Astrocyte (in vitro differentiated cells and primary cell): ENCODE measurements at regions not wholly inside any gene's neighbourhood (a gene's known extent, or its start where the extent isn't known, plus 50 kb on each side); places are given as distances from the start of the nearest gene placed in this dataset.

Source experiments
- DNase-seq: peaks from one replicate; pipeline ENCODE4 v3.0.0-alpha.2; 2010; ENCODE audit warnings: low read depth
- FAIRE-seq: peaks from 2 replicates; lab custom pipeline; 2011; peaks lifted over from hg19 to GRCh38; lab: Jason Lieb, UNC
- H2AFZ ChIP-seq: 2 replicates; pipeline ENCODE4 v1.6.0; 2012; ENCODE audit warnings: low read depth, low read length, inconsistent platforms
- H3K27ac ChIP-seq: 2 replicates; pipeline ENCODE4 v1.5.1; 2011; ENCODE audit warnings: low read depth, low read length, inconsistent platforms
- H3K27me3 ChIP-seq: 2 replicates; pipeline ENCODE4 v1.6.0; 2011; ENCODE audit warnings: low read length, inconsistent platforms; ENCODE audit not compliant: insufficient read depth
- H3K36me3 ChIP-seq: 2 replicates; pipeline ENCODE4 v1.5.1; 2011; ENCODE audit warnings: low read length, inconsistent platforms; ENCODE audit not compliant: insufficient read depth
- H3K4me1 ChIP-seq: 2 replicates; pipeline ENCODE4 v1.5.1; 2011; ENCODE audit warnings: low read length, inconsistent platforms; ENCODE audit not compliant: insufficient read depth
- H3K4me2 ChIP-seq: 2 replicates; pipeline ENCODE4 v1.6.0; 2012; ENCODE audit warnings: low read length, inconsistent platforms
- H3K4me3 ChIP-seq: 2 replicates; pipeline ENCODE4 v1.5.1; 2011; ENCODE audit warnings: low read depth, mild to moderate bottlenecking, low read length, inconsistent platforms; ENCODE audit not compliant: insufficient read depth
- H3K79me2 ChIP-seq: 2 replicates; pipeline ENCODE4 v1.6.0; 2012; ENCODE audit warnings: mild to moderate bottlenecking, low read length, inconsistent platforms; ENCODE audit not compliant: insufficient read depth
- H3K9ac ChIP-seq: 2 replicates; pipeline ENCODE4 v1.6.0; 2012; ENCODE audit warnings: mild to moderate bottlenecking, low read length, inconsistent platforms
- H3K9me3 ChIP-seq: 2 replicates; pipeline ENCODE4 v1.5.1; 2012; ENCODE audit warnings: low read depth, mild to moderate bottlenecking, low read length, inconsistent platforms; ENCODE audit not compliant: insufficient read depth
- H4K20me1 ChIP-seq: 2 replicates; pipeline ENCODE4 v1.6.0; 2012; ENCODE audit warnings: low read length, inconsistent platforms; ENCODE audit not compliant: insufficient read depth
- H3K27ac Mint-ChIP-seq: one replicate; pipeline ENCODE4 v1.8.0; 2021; ENCODE audit warnings: mild to moderate bottlenecking, mixed read lengths; ENCODE audit not compliant: unreplicated experiment
- H3K27me3 Mint-ChIP-seq: one replicate; pipeline ENCODE4 v1.8.0; 2021; ENCODE audit warnings: low read depth, mixed read lengths; ENCODE audit not compliant: unreplicated experiment
- H3K36me3 Mint-ChIP-seq: one replicate; pipeline ENCODE4 v1.8.0; 2021; ENCODE audit warnings: low read depth, mixed read lengths; ENCODE audit not compliant: unreplicated experiment
- H3K4me1 Mint-ChIP-seq: one replicate; pipeline ENCODE4 v1.8.0; 2021; ENCODE audit warnings: low read depth, mixed read lengths; ENCODE audit not compliant: unreplicated experiment
- H3K4me3 Mint-ChIP-seq: one replicate; pipeline ENCODE4 v1.8.0; 2021; ENCODE audit warnings: mild to moderate bottlenecking, moderate library complexity, mixed read lengths; ENCODE audit not compliant: unreplicated experiment
- H3K9me3 Mint-ChIP-seq: one replicate; pipeline ENCODE4 v1.8.0; 2021; ENCODE audit warnings: mild to moderate bottlenecking, mixed read lengths; ENCODE audit not compliant: unreplicated experiment
- EZH2 ChIP-seq: IDR thresholded peaks from 2 replicates; pipeline ENCODE4 v1.6.1; 2012; ENCODE audit warnings: mild to moderate bottlenecking, low read length, inconsistent platforms; ENCODE audit not compliant: insufficient read depth
- TF ChIP-seq, protein P1 (sequence below): IDR thresholded peaks from 2 replicates; pipeline ENCODE4 v1.5.1; 2011; ENCODE audit warnings: low read depth, mild to moderate bottlenecking, inconsistent platforms, low read length, moderate library complexity; ENCODE audit not compliant: insufficient read depth

- Mint-ChIP-seq H3K27ac (no peak overlapping the region), H3K27me3 (no peaks in the 10 kb centered on the region)
- FAIRE-seq = no peak
Observed at GRCh38 chr6:44645276-44645675, 257.8 kb downstream of the CDC5L start.

DNA sequence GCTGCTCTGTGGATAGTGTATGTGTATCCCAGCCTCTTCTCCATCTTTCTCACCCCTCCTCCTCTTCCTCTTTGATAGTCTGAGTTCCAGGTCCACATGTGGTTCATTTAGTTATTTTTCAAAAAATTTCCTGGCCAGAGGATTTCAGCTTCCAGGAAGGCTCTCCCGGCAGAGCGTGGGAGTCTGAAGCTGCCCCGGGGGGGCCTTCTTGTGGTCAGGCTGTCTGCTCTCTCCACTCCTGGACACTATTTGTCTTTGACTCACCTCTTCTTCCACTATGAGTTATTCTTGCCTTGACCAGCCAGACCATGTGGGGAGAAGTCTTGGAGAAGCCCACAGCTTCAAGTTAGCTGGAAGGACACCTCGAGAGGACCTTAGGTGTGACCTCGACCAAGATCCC, 258.8 kb downstream of the CDC5L start:
- peak overlapping the region; percentile 31 for H3K4me3 Mint-ChIP-seq
- H3K36me3 Mint-ChIP-seq = peaks cover 2% of the 10 kb centered on the region
- Histone ChIP-seq H3K4me1 (peaks cover 44% of the 10 kb centered on the region), H2AFZ (no peak overlapping the region), H3K4me2 (peak overlapping the region; percentile 54), H3K9me3 (no peaks in the 10 kb centered on the region), H3K27ac (peak overlapping the region; percentile 86), H3K36me3 (no peaks in the 10 kb centered on the region), H4K20me1 (no peaks in the 10 kb centered on the region), H3K9ac (peak overlapping the region; percentile 61), H3K79me2 (no peaks in the 10 kb centered on the region), H3K27me3 (no peaks in the 10 kb centered on the region), H3K4me3 (no peak overlapping the region)
- FAIRE-seq = no peak
- peaks cover 2% of the 10 kb centered on the region for H3K9me3 Mint-ChIP-seq
- peaks cover 49% of the 10 kb centered on the region for H3K4me1 Mint-ChIP-seq
- peak; percentile 97 for DNase-seq
- peak overlapping the region; percentile 92 for H3K27ac Mint-ChIP-seq
- H3K27me3 Mint-ChIP-seq = no peaks in the 10 kb centered on the region
- TF ChIP-seq EZH2 = no peak
- TF ChIP-seq, protein P1, sequence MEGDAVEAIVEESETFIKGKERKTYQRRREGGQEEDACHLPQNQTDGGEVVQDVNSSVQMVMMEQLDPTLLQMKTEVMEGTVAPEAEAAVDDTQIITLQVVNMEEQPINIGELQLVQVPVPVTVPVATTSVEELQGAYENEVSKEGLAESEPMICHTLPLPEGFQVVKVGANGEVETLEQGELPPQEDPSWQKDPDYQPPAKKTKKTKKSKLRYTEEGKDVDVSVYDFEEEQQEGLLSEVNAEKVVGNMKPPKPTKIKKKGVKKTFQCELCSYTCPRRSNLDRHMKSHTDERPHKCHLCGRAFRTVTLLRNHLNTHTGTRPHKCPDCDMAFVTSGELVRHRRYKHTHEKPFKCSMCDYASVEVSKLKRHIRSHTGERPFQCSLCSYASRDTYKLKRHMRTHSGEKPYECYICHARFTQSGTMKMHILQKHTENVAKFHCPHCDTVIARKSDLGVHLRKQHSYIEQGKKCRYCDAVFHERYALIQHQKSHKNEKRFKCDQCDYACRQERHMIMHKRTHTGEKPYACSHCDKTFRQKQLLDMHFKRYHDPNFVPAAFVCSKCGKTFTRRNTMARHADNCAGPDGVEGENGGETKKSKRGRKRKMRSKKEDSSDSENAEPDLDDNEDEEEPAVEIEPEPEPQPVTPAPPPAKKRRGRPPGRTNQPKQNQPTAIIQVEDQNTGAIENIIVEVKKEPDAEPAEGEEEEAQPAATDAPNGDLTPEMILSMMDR = no peak

More at GRCh38 chr6:44645276-44645675, 257.8 kb downstream of the CDC5L start:
- Mint-ChIP-seq H3K36me3 (peaks cover 2% of the 10 kb centered on the region), H3K4me1 (peaks cover 50% of the 10 kb centered on the region), H3K4me3 (no peak overlapping the region), H3K9me3 (peaks cover 2% of the 10 kb centered on the region)
- H4K20me1 ChIP-seq = no peaks in the 10 kb centered on the region
- no peaks in the 10 kb centered on the region for H3K9me3 ChIP-seq
- H3K4me2 ChIP-seq = no peak overlapping the region
- H3K27me3 ChIP-seq = no peaks in the 10 kb centered on the region
- TF ChIP-seq, protein P1 = peak; percentile 16
- no peak for TF ChIP-seq EZH2
- no peak overlapping the region for H3K9ac ChIP-seq
- DNase-seq = no peak
- no peak overlapping the region for H3K27ac ChIP-seq
- H3K4me3 ChIP-seq = no peak overlapping the region
- peaks cover 48% of the 10 kb centered on the region for H3K4me1 ChIP-seq
- no peak overlapping the region for H2AFZ ChIP-seq
- H3K36me3 ChIP-seq = no peaks in the 10 kb centered on the region
- no peaks in the 10 kb centered on the region for H3K79me2 ChIP-seq

- Mint-ChIP-seq H3K9me3 (peaks cover 2% of the 10 kb centered on the region), H3K27me3 (no peaks in the 10 kb centered on the region), H3K27ac (no peak overlapping the region), H3K4me1 (peaks cover 47% of the 10 kb centered on the region), H3K4me3 (no peak overlapping the region), H3K36me3 (peaks cover 2% of the 10 kb centered on the region)
- Histone ChIP-seq H3K36me3 (no peaks in the 10 kb centered on the region), H3K4me2 (peak overlapping the region; percentile 1), H4K20me1 (no peaks in the 10 kb centered on the region), H3K4me3 (no peak overlapping the region), H3K9ac (no peak overlapping the region), H3K27me3 (no peaks in the 10 kb centered on the region), H3K27ac (no peak overlapping the region), H3K9me3 (no peaks in the 10 kb centered on the region), H3K79me2 (no peaks in the 10 kb centered on the region), H2AFZ (no peak overlapping the region), H3K4me1 (peaks cover 42% of the 10 kb centered on the region)
- DNase-seq (peak; percentile 81), FAIRE-seq (peak; percentile 67)
- no peak for TF ChIP-seq EZH2
Observed at GRCh38 chr6:44649365-44650025, 262.0 kb downstream of the CDC5L start.
